SK-N-SH (cell line): ENCODE measurements at regions not wholly inside any gene's neighbourhood (a gene's known extent, or its start where the extent isn't known, plus 50 kb on each side); places are given as distances from the start of the nearest gene placed in this dataset.

Source experiments
- CTCF ChIA-PET: fragments of 300-600, 350-600 bp; formaldehyde crosslinking; extraction: SDS; loops from one replicate; lab custom pipeline; 2021; lab: Yijun Ruan, JAX
- POLR2A ChIA-PET: fragments of 350-600 bp; sonication (Branson Sonifier 250); formaldehyde crosslinking; extraction: SDS; loops from one replicate; lab custom pipeline; 2020; ENCODE audit warnings: antibody characterized with exemption, inconsistent platforms; lab: Yijun Ruan, JAX
- DNase-seq: peaks from one replicate; pipeline ENCODE4 v3.0.0; 2012
- H2AFZ ChIP-seq: fragments of 200-600 bp; sonication (generic); 2 replicates; pipeline ENCODE4 v1.8.1; 2016; ENCODE audit warnings: antibody characterized with exemption, mild to moderate bottlenecking, low read depth
- H3F3A ChIP-seq: fragments of 200-600 bp; sonication (generic); replicated peaks from 2 replicates; pipeline ENCODE3; 2016; ENCODE audit warnings: antibody characterized with exemption, mild to moderate bottlenecking; ENCODE audit not compliant: insufficient read depth
- H3K27ac ChIP-seq, 2 experiments: fragments of 200-500 bp in 1 of 2; fragments of 200-600 bp in 1 of 2; sonication (Bioruptor generic) in 1 of 2; sonication (generic), shearing (Covaris generic) in 1 of 2; 2 replicates each; pipeline versions ENCODE4 v1.5.1 to v1.6.1; 2014 to 2016; ENCODE audit warnings: low read depth in 2 of 2, inconsistent platforms in 1 of 2, low read length in 1 of 2, mild to moderate bottlenecking in 1 of 2, mixed read lengths in 1 of 2
- H3K27me3 ChIP-seq: fragments of 200-600 bp; sonication (generic), shearing (Covaris generic); 2 replicates; pipeline ENCODE4 v1.6.1; 2016; ENCODE audit warnings: mixed run types; ENCODE audit not compliant: insufficient read depth
- H3K36me3 ChIP-seq, 2 experiments: fragments of 200-500 bp in 1 of 2; fragments of 200-600 bp in 1 of 2; sonication (Bioruptor generic) in 1 of 2; sonication (generic) in 1 of 2; replicated peaks in 1 of 2; 2 replicates each; pipeline versions ENCODE3 to v1.5.1; 2014 to 2016; ENCODE audit warnings: low read length in 1 of 2, mild to moderate bottlenecking in 1 of 2; ENCODE audit not compliant: insufficient read depth in 2 of 2, control insufficient read depth in 1 of 2
- H3K4me1 ChIP-seq, 2 experiments: fragments of 200-500 bp in 1 of 2; fragments of 200-600 bp in 1 of 2; sonication (Bioruptor generic) in 1 of 2; sonication (generic), shearing (Covaris generic) in 1 of 2; 2 replicates each; pipeline versions ENCODE4 v1.5.1 to v1.6.1; 2014 to 2016; ENCODE audit warnings: low read depth in 1 of 2, low read length in 1 of 2, mixed run types in 1 of 2; ENCODE audit not compliant: insufficient read depth in 2 of 2, control insufficient read depth in 1 of 2
- H3K4me2 ChIP-seq: fragments of 200-600 bp; sonication (generic), shearing (Covaris generic); 2 replicates; pipeline ENCODE4 v1.6.1; 2017; ENCODE audit warnings: mixed run types
- H3K4me3 ChIP-seq, 2 experiments: fragments of 200-500 bp in 1 of 2; fragments of 200-600 bp in 1 of 2; sonication (Bioruptor generic) in 1 of 2; sonication (generic), shearing (Covaris generic) in 1 of 2; 2 replicates each; pipeline versions ENCODE4 v1.5.1 to v1.8.1; 2014 to 2016; ENCODE audit warnings: low read depth in 2 of 2, inconsistent platforms in 1 of 2, low read length in 1 of 2, mild to moderate bottlenecking in 1 of 2, mixed read lengths in 1 of 2, moderate library complexity in 1 of 2
- H3K79me2 ChIP-seq: fragments of 200-600 bp; sonication (generic); 2 replicates; pipeline ENCODE4 v1.8.1; 2017; ENCODE audit warnings: mild to moderate bottlenecking; ENCODE audit not compliant: insufficient read depth
- H3K9ac ChIP-seq: fragments of 200-600 bp; sonication (generic); 2 replicates; pipeline ENCODE4 v1.6.1; 2017; ENCODE audit warnings: mixed run types
- H3K9me2 ChIP-seq: fragments of 200-600 bp; sonication (generic); 2 replicates; pipeline ENCODE4 v1.6.1; 2017; ENCODE audit warnings: mixed run types
- H3K9me3 ChIP-seq: fragments of 200-600 bp; sonication (generic); 2 replicates; pipeline ENCODE4 v1.6.1; 2017; ENCODE audit warnings: mixed run types, mild to moderate bottlenecking, moderate library complexity
- H4K20me1 ChIP-seq: fragments of 200-600 bp; sonication (generic); 2 replicates; pipeline ENCODE4 v1.6.1; 2017; ENCODE audit warnings: mild to moderate bottlenecking, mixed run types; ENCODE audit not compliant: insufficient read depth
- FOXJ3 ChIP-seq: sonication (generic); formaldehyde crosslinking; IDR thresholded peaks from 2 replicates; pipeline ENCODE4 v1.5.1; 2020; ENCODE audit warnings: mild to moderate bottlenecking, missing genetic modification reagents
- FOXM1 ChIP-seq: IDR thresholded peaks from 2 replicates; pipeline ENCODE4 v1.4.0; 2012; ENCODE audit warnings: low read depth, mild to moderate bottlenecking
- RAD21 ChIP-seq: IDR thresholded peaks from 2 replicates; pipeline ENCODE4 v1.6.1; 2012; ENCODE audit warnings: mild to moderate bottlenecking, low read length
- TEAD4 ChIP-seq: IDR thresholded peaks from 2 replicates; pipeline ENCODE4 v1.4.0; 2012; ENCODE audit warnings: mild to moderate bottlenecking, borderline replicate concordance; ENCODE audit not compliant: insufficient read depth
- WGBS: methylation state at CpG from one replicate; pipeline ENCODE4 v1.1.6; 2017; ENCODE audit warnings: low lambda C conversion rate; 5-methylcytosine and 5-hydroxymethylcytosine counted together
- TF ChIP-seq, protein P1 (sequence below): IDR thresholded peaks from 2 replicates; pipeline ENCODE4 v1.4.0; 2012; ENCODE audit warnings: low read depth
- TF ChIP-seq, protein P2 (sequence below): fragments of 150-350 bp; IDR thresholded peaks from 2 replicates; pipeline ENCODE4 v1.6.1; 2016; ENCODE audit warnings: mild to moderate bottlenecking, low read depth, low read length

DNA sequence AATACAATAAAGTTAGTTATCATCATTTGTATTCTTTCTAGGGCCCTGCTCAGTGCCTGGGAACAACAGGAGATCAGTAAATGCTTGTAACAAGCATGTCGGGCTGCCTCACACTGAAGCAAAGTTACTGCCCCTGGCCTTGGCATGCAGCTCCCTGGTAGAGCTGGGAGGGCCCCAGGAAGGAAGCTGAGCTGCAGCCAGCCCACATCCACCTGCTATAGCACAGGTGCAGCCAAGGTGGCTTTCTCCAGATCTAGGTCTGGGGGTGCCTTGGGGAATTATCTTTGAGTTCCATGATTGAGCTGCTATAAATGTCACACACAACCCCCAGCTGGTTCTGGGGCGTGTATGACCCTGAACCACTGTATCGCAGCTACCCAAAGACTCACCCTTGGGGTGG is 293.4 kb upstream of the MSX2 start:
- H3K4me1 ChIP-seq: peaks cover 0 to under 1% of the 10 kb centered on the region in 2 experiments; a peak in 1 of 4 replicates
- H3K9me2 ChIP-seq: no peaks in the 10 kb centered on the region
- no peaks in the 10 kb centered on the region for H4K20me1 ChIP-seq
- CTCF ChIA-PET: interaction anchor here (1.1 to 5.3 kb wide), 3 partner anchors 11 to 363 kb away, joined by 3 to 32 read pairs (median 5); no protein-coding TSS in a partner anchor
- H3K9ac ChIP-seq: no peak overlapping the region
- DNase-seq: no peak
- no peaks in the 10 kb centered on the region for H3K27me3 ChIP-seq
- no peak overlapping the region for H2AFZ ChIP-seq
- no peak overlapping the region for H3K27ac ChIP-seq
- H3F3A ChIP-seq: no peaks in the 10 kb centered on the region
- H3K36me3 ChIP-seq: no peaks in the 10 kb centered on the region
- WGBS: 53% methylated on average over 2 of the region's 3 CpGs
- H3K4me3 ChIP-seq: no peak overlapping the region
- no peaks in the 10 kb centered on the region for H3K9me3 ChIP-seq
- no peak overlapping the region for H3K4me2 ChIP-seq
- TF ChIP-seq, protein P1, sequence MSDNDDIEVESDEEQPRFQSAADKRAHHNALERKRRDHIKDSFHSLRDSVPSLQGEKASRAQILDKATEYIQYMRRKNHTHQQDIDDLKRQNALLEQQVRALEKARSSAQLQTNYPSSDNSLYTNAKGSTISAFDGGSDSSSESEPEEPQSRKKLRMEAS: no peak
- TF ChIP-seq FOXM1: no peak
- H3K79me2 ChIP-seq: no peaks in the 10 kb centered on the region
- POLR2A ChIA-PET: no interaction called here

DNA sequence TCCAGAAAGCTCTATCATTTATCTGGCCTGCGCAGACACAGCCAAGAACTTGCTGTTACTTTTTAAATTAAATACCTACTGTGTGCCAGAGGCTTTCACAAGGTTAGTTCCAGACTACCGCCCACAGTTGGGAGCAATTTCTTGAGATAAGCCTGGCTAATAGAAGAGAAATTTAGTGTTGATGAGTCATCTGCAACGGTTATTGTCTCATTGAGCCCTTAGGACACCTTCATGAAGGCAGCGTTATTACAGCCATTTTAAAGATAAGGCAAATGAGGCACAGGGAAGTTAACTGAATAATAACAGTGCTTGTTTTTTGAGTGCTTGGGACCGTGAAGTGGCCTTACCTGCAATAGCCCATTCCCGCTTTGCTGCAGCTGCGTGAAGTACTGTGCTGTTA is 292.9 kb upstream of the MSX2 start:
- H3K9ac ChIP-seq: no peak overlapping the region
- no peak for DNase-seq
- POLR2A ChIA-PET: no interaction called here

DNA sequence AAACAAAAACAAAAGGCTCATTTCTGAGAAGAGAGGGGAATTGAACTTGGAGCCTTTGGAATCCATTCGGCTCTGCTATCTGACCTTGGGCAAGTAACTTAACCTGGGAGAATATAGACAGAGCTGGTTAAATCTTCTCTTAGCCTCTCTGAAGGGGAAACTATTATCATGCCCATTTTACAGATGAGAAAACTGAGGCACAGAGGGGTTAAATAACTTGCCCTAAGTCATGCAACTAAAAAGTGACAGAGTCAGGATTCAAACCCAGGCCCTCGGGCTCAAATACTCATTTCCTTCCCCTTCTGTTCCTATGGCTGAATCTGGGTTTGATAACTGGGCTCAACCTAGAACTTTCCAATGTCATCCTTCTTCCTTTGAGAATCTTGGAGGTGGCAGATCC is 291.3 kb upstream of the MSX2 start:
- no peaks in the 10 kb centered on the region for H3K27me3 ChIP-seq
- H3K27ac ChIP-seq: no peak overlapping the region
- no peak overlapping the region for H3K9ac ChIP-seq
- POLR2A ChIA-PET: no interaction called here
- 45% methylated on average over 2 of the region's 2 CpGs for WGBS
- no peak overlapping the region for H3K4me3 ChIP-seq
- no peaks in the 10 kb centered on the region for H4K20me1 ChIP-seq
- CTCF ChIA-PET: interaction anchor here (3.2 to 5.3 kb wide), 2 partner anchors 13 to 14 kb away, joined by 14 to 32 read pairs; no protein-coding TSS in a partner anchor
- no peaks in the 10 kb centered on the region for H3F3A ChIP-seq
- no peak overlapping the region for H2AFZ ChIP-seq
- no peaks in the 10 kb centered on the region for H3K36me3 ChIP-seq
- TF ChIP-seq FOXJ3 (no peak), TEAD4 (no peak), RAD21 (no peak), FOXM1 (no peak)
- no peaks in the 10 kb centered on the region for H3K79me2 ChIP-seq
- H3K9me3 ChIP-seq: no peaks in the 10 kb centered on the region
- DNase-seq: no peak
- H3K4me1 ChIP-seq: no peaks in the 10 kb centered on the region
- H3K4me2 ChIP-seq: no peak overlapping the region
- H3K9me2 ChIP-seq: no peaks in the 10 kb centered on the region

More for the DNA sequence above, 292.9 kb upstream of the MSX2 start:
- Histone ChIP-seq H3K27ac (no peak overlapping the region), H3K27me3 (no peaks in the 10 kb centered on the region), H3K9me3 (no peaks in the 10 kb centered on the region), H3K4me2 (no peak overlapping the region), H2AFZ (no peak overlapping the region), H3K9me2 (no peaks in the 10 kb centered on the region), H3K79me2 (no peaks in the 10 kb centered on the region), H3K4me3 (no peak overlapping the region), H4K20me1 (no peaks in the 10 kb centered on the region), H3F3A (no peaks in the 10 kb centered on the region), H3K4me1 (no peaks in the 10 kb centered on the region; a peak in 1 of 4 replicates), H3K36me3 (no peaks in the 10 kb centered on the region)
- TF ChIP-seq, protein P2, sequence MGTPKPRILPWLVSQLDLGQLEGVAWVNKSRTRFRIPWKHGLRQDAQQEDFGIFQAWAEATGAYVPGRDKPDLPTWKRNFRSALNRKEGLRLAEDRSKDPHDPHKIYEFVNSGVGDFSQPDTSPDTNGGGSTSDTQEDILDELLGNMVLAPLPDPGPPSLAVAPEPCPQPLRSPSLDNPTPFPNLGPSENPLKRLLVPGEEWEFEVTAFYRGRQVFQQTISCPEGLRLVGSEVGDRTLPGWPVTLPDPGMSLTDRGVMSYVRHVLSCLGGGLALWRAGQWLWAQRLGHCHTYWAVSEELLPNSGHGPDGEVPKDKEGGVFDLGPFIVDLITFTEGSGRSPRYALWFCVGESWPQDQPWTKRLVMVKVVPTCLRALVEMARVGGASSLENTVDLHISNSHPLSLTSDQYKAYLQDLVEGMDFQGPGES: no peak
- CTCF ChIA-PET: interaction anchor here (2.1 to 5.3 kb wide), 2 partner anchors 12 to 362 kb away, joined by 5 to 32 read pairs; no protein-coding TSS in a partner anchor
- 58% methylated on average over 7 of the region's 7 CpGs for WGBS
